ENCODE measurements at regions not wholly inside any gene's neighbourhood (a gene's known extent, or its start where the extent isn't known, plus 50 kb on each side); places are given as distances from the start of the nearest gene placed in this dataset.
A peak's percentile ranks its signal among the peaks of the same experiment; 100 is the strongest.

GRCh38 chr9:38281917-38282316 is 110.6 kb upstream of the ALDH1B1 start:
- DNase-seq (ENCODE audit: low spot score), result no peak
- no peak overlapping the region for H3K4me3 ChIP-seq
- H3K27ac ChIP-seq, result no peak overlapping the region
- no peak for TF ChIP-seq CTCF (IDR thresholded peaks at IDR 0.05)

- peak; percentile 28 for DNase-seq (ENCODE audit: low spot score)
- no peak overlapping the region for H3K27ac ChIP-seq
- H3K4me3 ChIP-seq, result no peak overlapping the region
- TF ChIP-seq CTCF (IDR thresholded peaks at IDR 0.05), result no peak
Observed at GRCh38 chr9:38281196-38281595, 111.3 kb upstream of the ALDH1B1 start.

GRCh38 chr9:38280251-38280800 is 112.2 kb upstream of the ALDH1B1 start:
- DNase-seq (ENCODE audit: low spot score), result peak; percentile 46
- TF ChIP-seq CTCF (IDR thresholded peaks at IDR 0.05), result no peak
- no peak overlapping the region for H3K27ac ChIP-seq
- no peak overlapping the region for H3K4me3 ChIP-seq

GRCh38 chr9:38278931-38279679 is 113.4 kb upstream of the ALDH1B1 start:
- TF ChIP-seq CTCF (IDR thresholded peaks at IDR 0.05), result no peak
- no peak overlapping the region for H3K27ac ChIP-seq
- DNase-seq (ENCODE audit: low spot score), result peak; percentile 58
- H3K4me3 ChIP-seq, result no peak overlapping the region

GRCh38 chr9:38278457-38278856 is 114.0 kb upstream of the ALDH1B1 start:
- no peak for TF ChIP-seq CTCF (IDR thresholded peaks at IDR 0.05)
- Histone ChIP-seq H3K27ac (no peak overlapping the region), H3K4me3 (no peak overlapping the region)
- peak; percentile 22 for DNase-seq (ENCODE audit: low spot score)

- Histone ChIP-seq H3K4me3 (no peak overlapping the region), H3K27ac (no peak overlapping the region)
- TF ChIP-seq CTCF (IDR thresholded peaks at IDR 0.05), result no peak
- DNase-seq (ENCODE audit: low spot score), result peak; percentile 40
Observed at GRCh38 chr9:38277601-38278200, 114.8 kb upstream of the ALDH1B1 start.

All from coronary artery (tissue), 2 donors.